GM23338 (cell line): ENCODE measurements at regions not wholly inside any gene's neighbourhood (a gene's known extent, or its start where the extent isn't known, plus 50 kb on each side); places are given as distances from the start of the nearest gene placed in this dataset.
"Not testable (repeated sequence)": the region's sequence is repeated elsewhere in the genome, so short reads cannot be mapped to it uniquely, and the experiment has no call there.

ENCODE experiments used
- CREB1 ChIP-seq: fragments of 250-450 bp; sonication (Bioruptor Pico); IDR thresholded peaks from 2 replicates; pipeline ENCODE4 v1.5.0; 2020; ENCODE audit warnings: low read depth, mild to moderate bottlenecking, moderate library complexity
- EZH2 ChIP-seq: fragments of 200-600 bp; sonication (generic); IDR thresholded peaks from one replicate; pipeline ENCODE4 v1.8.0; 2017; ENCODE audit warnings: antibody characterized with exemption, mild to moderate bottlenecking, low read depth; ENCODE audit not compliant: unreplicated experiment
- EZH2phosphoT487 ChIP-seq: fragments of 200-600 bp; sonication (generic); IDR thresholded peaks from one replicate; pipeline ENCODE4 v1.8.1; 2018; ENCODE audit warnings: antibody characterized with exemption; ENCODE audit not compliant: unreplicated experiment
- POLR2AphosphoS5 ChIP-seq: IDR thresholded peaks from 2 replicates; pipeline ENCODE4 v1.6.1; 2016; ENCODE audit warnings: antibody characterized with exemption, low read depth
- ZNF331 ChIP-seq: fragments of 250-450 bp; sonication (Bioruptor Pico); IDR thresholded peaks from 2 replicates; pipeline ENCODE4 v1.5.0; 2020; ENCODE audit warnings: low read depth, mild to moderate bottlenecking, moderate library complexity
- TF ChIP-seq, protein P1 (sequence below), 2 experiments: fragments of 200-600 bp in 1 of 2; sonication (generic) in 1 of 2; conservative IDR thresholded peaks; 2 replicates each; pipeline versions ENCODE4 v1.5.1 to v1.6.1; 2016 to 2017; ENCODE audit warnings: antibody characterized with exemption in 2 of 2, low read depth in 2 of 2, mild to moderate bottlenecking in 2 of 2, moderate library complexity in 1 of 2
- TF ChIP-seq, protein P2 (sequence below): IDR thresholded peaks from one replicate; pipeline ENCODE4 v1.6.1; 2018; ENCODE audit warnings: antibody characterized with exemption; ENCODE audit not compliant: unreplicated experiment

DNA sequence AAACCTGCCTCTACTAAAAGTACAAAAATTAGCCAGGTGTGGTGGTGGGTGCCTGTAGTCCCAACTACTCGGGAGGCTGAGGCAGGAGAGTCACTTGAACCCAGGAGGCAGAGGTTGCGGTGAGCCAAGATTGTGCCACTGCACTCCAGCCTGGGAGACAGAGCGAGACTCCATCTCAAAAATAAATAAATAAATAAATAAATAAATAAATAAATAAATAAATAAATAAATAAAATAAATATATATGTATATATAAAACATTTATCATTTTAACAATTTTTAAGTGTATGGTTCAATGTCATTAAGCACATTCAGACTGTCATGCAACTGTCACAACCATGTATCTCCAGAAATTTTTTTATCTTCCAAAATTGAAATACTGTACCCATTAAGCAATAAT, 147.1 kb upstream of the FOXP2 start:
- TF ChIP-seq, protein P1, sequence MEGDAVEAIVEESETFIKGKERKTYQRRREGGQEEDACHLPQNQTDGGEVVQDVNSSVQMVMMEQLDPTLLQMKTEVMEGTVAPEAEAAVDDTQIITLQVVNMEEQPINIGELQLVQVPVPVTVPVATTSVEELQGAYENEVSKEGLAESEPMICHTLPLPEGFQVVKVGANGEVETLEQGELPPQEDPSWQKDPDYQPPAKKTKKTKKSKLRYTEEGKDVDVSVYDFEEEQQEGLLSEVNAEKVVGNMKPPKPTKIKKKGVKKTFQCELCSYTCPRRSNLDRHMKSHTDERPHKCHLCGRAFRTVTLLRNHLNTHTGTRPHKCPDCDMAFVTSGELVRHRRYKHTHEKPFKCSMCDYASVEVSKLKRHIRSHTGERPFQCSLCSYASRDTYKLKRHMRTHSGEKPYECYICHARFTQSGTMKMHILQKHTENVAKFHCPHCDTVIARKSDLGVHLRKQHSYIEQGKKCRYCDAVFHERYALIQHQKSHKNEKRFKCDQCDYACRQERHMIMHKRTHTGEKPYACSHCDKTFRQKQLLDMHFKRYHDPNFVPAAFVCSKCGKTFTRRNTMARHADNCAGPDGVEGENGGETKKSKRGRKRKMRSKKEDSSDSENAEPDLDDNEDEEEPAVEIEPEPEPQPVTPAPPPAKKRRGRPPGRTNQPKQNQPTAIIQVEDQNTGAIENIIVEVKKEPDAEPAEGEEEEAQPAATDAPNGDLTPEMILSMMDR (conservative IDR thresholded peaks at IDR 0.05; ENCODE audit: low read depth in 2 of 2): not testable (repeated sequence)
- not testable (repeated sequence) for TF ChIP-seq EZH2; EZH2phosphoT487; CREB1 (CRISPR knock-in tag); POLR2AphosphoS5; ZNF331 (CRISPR knock-in tag)
- TF ChIP-seq, protein P2, sequence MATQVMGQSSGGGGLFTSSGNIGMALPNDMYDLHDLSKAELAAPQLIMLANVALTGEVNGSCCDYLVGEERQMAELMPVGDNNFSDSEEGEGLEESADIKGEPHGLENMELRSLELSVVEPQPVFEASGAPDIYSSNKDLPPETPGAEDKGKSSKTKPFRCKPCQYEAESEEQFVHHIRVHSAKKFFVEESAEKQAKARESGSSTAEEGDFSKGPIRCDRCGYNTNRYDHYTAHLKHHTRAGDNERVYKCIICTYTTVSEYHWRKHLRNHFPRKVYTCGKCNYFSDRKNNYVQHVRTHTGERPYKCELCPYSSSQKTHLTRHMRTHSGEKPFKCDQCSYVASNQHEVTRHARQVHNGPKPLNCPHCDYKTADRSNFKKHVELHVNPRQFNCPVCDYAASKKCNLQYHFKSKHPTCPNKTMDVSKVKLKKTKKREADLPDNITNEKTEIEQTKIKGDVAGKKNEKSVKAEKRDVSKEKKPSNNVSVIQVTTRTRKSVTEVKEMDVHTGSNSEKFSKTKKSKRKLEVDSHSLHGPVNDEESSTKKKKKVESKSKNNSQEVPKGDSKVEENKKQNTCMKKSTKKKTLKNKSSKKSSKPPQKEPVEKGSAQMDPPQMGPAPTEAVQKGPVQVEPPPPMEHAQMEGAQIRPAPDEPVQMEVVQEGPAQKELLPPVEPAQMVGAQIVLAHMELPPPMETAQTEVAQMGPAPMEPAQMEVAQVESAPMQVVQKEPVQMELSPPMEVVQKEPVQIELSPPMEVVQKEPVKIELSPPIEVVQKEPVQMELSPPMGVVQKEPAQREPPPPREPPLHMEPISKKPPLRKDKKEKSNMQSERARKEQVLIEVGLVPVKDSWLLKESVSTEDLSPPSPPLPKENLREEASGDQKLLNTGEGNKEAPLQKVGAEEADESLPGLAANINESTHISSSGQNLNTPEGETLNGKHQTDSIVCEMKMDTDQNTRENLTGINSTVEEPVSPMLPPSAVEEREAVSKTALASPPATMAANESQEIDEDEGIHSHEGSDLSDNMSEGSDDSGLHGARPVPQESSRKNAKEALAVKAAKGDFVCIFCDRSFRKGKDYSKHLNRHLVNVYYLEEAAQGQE: not testable (repeated sequence)
